Nephron progenitor cell (in vitro differentiated cells): ENCODE measurements at regions not wholly inside any gene's neighbourhood (a gene's known extent, or its start where the extent isn't known, plus 50 kb on each side); places are given as distances from the start of the nearest gene placed in this dataset.

Experiments
- DNase-seq: peaks from one replicate; pipeline ENCODE4 v3.0.0; 2021
- H3K27ac Mint-ChIP-seq: 2 replicates; pipeline ENCODE4 v1.8.0; 2021; ENCODE audit warnings: mild to moderate bottlenecking, moderate library complexity, mixed read lengths
- H3K27me3 Mint-ChIP-seq: 2 replicates; pipeline ENCODE4 v1.8.0; 2021; ENCODE audit warnings: mild to moderate bottlenecking, low read depth, mixed read lengths; ENCODE audit not compliant: poor library complexity
- H3K36me3 Mint-ChIP-seq: 2 replicates; pipeline ENCODE4 v1.8.0; 2021; ENCODE audit warnings: low read depth, mixed read lengths
- H3K4me1 Mint-ChIP-seq: 2 replicates; pipeline ENCODE4 v1.8.0; 2021; ENCODE audit warnings: mixed read lengths
- H3K4me3 Mint-ChIP-seq: 2 replicates; pipeline ENCODE4 v1.8.0; 2021; ENCODE audit warnings: mild to moderate bottlenecking, moderate library complexity, mixed read lengths
- H3K9me3 Mint-ChIP-seq: 2 replicates; pipeline ENCODE4 v1.8.0; 2021; ENCODE audit warnings: mild to moderate bottlenecking, moderate library complexity, mixed read lengths
- CTCF ChIP-seq: fragments of 200-600 bp; sonication (generic); IDR thresholded peaks from 2 replicates; pipeline ENCODE4 v1.5.0; 2021; ENCODE audit warnings: antibody characterized with exemption

DNA sequence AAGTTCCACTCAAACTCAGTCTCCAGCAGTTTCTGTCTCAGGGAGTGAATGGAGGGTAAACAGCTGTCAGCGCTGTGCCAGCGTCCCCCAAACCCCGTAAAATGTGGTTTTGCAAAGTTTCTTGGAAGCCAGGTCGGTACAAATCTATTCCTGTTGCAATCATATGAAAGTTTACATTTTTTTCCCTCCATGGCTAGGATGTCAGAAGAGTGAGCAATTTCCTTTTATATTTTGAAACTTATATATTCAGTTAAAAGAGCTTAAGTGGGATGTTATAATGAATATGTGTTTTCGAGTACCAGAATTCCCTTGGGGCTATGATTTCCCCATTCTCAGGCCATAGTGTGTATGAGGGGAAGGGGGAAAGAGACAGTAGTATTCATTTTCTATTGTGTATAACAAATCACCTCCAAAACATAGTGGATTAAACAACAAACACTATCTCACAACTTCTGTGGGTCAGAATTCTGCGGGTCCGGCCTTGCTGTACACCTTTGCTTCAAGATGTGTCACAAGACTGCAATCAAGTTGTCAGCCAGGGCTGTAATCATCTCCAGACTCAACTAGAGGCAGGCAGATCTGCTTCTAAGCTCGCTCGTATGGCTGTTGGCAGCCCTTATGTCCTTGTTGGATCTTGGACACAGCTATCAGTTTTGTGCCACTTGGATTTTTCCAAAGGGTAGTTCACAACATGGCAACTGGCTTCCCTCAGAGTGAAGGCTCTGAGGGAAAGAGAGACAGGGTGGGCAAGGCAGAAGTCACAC is 107.4 kb downstream of the SNX18 start:
- peaks cover 3% of the 10 kb centered on the region for H3K27me3 Mint-ChIP-seq
- no peak overlapping the region for H3K27ac Mint-ChIP-seq
- no peaks in the 10 kb centered on the region for H3K36me3 Mint-ChIP-seq
- H3K4me3 Mint-ChIP-seq: no peak overlapping the region
- DNase-seq: no peak
- peaks cover 24% of the 10 kb centered on the region for H3K4me1 Mint-ChIP-seq
- no peak for TF ChIP-seq CTCF
- peaks cover 6% of the 10 kb centered on the region for H3K9me3 Mint-ChIP-seq

- H3K4me3 Mint-ChIP-seq: no peak overlapping the region
- H3K27me3 Mint-ChIP-seq: no peaks in the 10 kb centered on the region
- H3K36me3 Mint-ChIP-seq: no peaks in the 10 kb centered on the region
- no peak for DNase-seq
- no peak for TF ChIP-seq CTCF
- no peaks in the 10 kb centered on the region for H3K9me3 Mint-ChIP-seq
- H3K27ac Mint-ChIP-seq: no peak overlapping the region
- peaks cover 35% of the 10 kb centered on the region for H3K4me1 Mint-ChIP-seq
Measured at GRCh38 chr5:54621709-54622108, 104.2 kb downstream of the SNX18 start.

DNA sequence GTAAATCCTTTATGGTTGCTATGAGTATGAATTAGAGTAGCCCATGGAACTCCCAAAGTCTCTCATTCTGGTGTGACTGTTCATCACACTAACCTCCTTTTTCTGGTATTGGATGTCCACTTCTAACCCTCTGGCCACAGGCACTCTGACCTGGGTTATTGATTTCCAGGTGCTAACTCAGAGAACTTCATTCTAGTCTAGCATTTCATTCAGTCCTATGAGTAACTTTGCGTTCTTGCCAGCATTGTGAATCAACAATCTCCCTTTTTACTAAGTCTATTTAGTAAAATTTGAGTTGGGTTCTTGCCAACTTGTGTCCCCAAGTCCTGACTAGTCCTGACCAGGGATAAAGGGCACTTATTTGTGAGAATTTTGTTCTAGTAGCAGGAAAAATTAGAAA is 103.5 kb downstream of the SNX18 start:
- TF ChIP-seq CTCF: no peak
- Mint-ChIP-seq H3K4me3 (no peak overlapping the region), H3K4me1 (peaks cover 31% of the 10 kb centered on the region), H3K27ac (no peak overlapping the region), H3K27me3 (no peaks in the 10 kb centered on the region), H3K36me3 (no peaks in the 10 kb centered on the region), H3K9me3 (no peaks in the 10 kb centered on the region)
- no peak for DNase-seq

- no peaks in the 10 kb centered on the region for H3K9me3 Mint-ChIP-seq
- no peak for TF ChIP-seq CTCF
Measured at GRCh38 chr5:54620141-54620933, 102.8 kb downstream of the SNX18 start.

GRCh38 chr5:54619731-54620130 is 102.2 kb downstream of the SNX18 start:
- peaks cover 4% of the 10 kb centered on the region for H3K27me3 Mint-ChIP-seq
- no peaks in the 10 kb centered on the region for H3K36me3 Mint-ChIP-seq
- no peak overlapping the region for H3K4me3 Mint-ChIP-seq
- peaks cover 36% of the 10 kb centered on the region for H3K4me1 Mint-ChIP-seq
- no peaks in the 10 kb centered on the region for H3K9me3 Mint-ChIP-seq
- H3K27ac Mint-ChIP-seq: peak overlapping the region; percentile 91
- no peak for DNase-seq
- TF ChIP-seq CTCF: no peak

More at GRCh38 chr5:54620141-54620933, 102.8 kb downstream of the SNX18 start:
- Mint-ChIP-seq H3K36me3 (no peaks in the 10 kb centered on the region), H3K27ac (no peak overlapping the region), H3K27me3 (peaks cover under 1% of the 10 kb centered on the region), H3K4me1 (peaks cover 36% of the 10 kb centered on the region), H3K4me3 (no peak overlapping the region)
- DNase-seq: no peak
